ENCODE measurements at regions not wholly inside any gene's neighbourhood (a gene's known extent, or its start where the extent isn't known, plus 50 kb on each side); places are given as distances from the start of the nearest gene placed in this dataset.

DNA sequence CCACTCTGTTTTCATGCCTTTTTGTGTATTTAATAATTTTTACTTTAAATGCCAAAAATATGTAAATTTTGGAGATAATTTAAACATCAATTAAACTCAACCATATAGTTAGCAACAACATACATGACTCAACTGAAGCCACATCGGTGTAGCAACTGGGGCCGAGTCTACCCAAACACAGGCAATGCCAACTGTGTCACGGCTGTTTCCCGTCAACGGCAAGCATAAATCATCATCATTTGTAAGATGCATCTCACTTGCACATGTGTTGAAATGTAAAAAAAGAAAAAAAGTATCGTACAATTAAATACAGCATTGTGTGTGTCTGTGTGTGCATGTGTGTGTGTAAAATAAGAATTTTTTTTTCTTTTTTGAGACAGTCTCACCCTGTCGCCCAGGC is 160.1 kb upstream of the TAS2R1 start:
- no peak for TF ChIP-seq GLIS3 (CRISPR knock-in tag; IDR thresholded peaks at IDR 0.05)
- TF ChIP-seq, protein P1, sequence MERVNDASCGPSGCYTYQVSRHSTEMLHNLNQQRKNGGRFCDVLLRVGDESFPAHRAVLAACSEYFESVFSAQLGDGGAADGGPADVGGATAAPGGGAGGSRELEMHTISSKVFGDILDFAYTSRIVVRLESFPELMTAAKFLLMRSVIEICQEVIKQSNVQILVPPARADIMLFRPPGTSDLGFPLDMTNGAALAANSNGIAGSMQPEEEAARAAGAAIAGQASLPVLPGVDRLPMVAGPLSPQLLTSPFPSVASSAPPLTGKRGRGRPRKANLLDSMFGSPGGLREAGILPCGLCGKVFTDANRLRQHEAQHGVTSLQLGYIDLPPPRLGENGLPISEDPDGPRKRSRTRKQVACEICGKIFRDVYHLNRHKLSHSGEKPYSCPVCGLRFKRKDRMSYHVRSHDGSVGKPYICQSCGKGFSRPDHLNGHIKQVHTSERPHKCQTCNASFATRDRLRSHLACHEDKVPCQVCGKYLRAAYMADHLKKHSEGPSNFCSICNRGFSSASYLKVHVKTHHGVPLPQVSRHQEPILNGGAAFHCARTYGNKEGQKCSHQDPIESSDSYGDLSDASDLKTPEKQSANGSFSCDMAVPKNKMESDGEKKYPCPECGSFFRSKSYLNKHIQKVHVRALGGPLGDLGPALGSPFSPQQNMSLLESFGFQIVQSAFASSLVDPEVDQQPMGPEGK (CRISPR knock-in tag; IDR thresholded peaks at IDR 0.05; ENCODE audit: borderline replicate concordance), result no peak
- TF ChIP-seq, protein P2, sequence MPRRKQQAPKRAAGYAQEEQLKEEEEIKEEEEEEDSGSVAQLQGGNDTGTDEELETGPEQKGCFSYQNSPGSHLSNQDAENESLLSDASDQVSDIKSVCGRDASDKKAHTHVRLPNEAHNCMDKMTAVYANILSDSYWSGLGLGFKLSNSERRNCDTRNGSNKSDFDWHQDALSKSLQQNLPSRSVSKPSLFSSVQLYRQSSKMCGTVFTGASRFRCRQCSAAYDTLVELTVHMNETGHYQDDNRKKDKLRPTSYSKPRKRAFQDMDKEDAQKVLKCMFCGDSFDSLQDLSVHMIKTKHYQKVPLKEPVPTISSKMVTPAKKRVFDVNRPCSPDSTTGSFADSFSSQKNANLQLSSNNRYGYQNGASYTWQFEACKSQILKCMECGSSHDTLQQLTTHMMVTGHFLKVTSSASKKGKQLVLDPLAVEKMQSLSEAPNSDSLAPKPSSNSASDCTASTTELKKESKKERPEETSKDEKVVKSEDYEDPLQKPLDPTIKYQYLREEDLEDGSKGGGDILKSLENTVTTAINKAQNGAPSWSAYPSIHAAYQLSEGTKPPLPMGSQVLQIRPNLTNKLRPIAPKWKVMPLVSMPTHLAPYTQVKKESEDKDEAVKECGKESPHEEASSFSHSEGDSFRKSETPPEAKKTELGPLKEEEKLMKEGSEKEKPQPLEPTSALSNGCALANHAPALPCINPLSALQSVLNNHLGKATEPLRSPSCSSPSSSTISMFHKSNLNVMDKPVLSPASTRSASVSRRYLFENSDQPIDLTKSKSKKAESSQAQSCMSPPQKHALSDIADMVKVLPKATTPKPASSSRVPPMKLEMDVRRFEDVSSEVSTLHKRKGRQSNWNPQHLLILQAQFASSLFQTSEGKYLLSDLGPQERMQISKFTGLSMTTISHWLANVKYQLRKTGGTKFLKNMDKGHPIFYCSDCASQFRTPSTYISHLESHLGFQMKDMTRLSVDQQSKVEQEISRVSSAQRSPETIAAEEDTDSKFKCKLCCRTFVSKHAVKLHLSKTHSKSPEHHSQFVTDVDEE (CRISPR knock-in tag; IDR thresholded peaks at IDR 0.05), result no peak
- TF ChIP-seq ISL1 (CRISPR knock-in tag; IDR thresholded peaks at IDR 0.05), result no peak
- no peak for TF ChIP-seq OSR1 (CRISPR knock-in tag; IDR thresholded peaks at IDR 0.05)
- no peak for TF ChIP-seq BACH2 (CRISPR knock-in tag; IDR thresholded peaks at IDR 0.05; ENCODE audit: borderline replicate concordance)
- TF ChIP-seq ZNF70 (CRISPR knock-in tag; IDR thresholded peaks at IDR 0.05), result no peak
- TF ChIP-seq, protein P3, sequence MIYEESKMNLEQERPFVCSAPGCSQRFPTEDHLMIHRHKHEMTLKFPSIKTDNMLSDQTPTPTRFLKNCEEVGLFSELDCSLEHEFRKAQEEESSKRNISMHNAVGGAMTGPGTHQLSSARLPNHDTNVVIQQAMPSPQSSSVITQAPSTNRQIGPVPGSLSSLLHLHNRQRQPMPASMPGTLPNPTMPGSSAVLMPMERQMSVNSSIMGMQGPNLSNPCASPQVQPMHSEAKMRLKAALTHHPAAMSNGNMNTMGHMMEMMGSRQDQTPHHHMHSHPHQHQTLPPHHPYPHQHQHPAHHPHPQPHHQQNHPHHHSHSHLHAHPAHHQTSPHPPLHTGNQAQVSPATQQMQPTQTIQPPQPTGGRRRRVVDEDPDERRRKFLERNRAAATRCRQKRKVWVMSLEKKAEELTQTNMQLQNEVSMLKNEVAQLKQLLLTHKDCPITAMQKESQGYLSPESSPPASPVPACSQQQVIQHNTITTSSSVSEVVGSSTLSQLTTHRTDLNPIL (CRISPR knock-in tag; IDR thresholded peaks at IDR 0.05; ENCODE audit: low read depth), result no peak

Data from SK-N-SH treated with all-trans-retinoic acid at 6 μM for 48 hours (cell line).